KMS-11 (cell line): ENCODE measurements at regions not wholly inside any gene's neighbourhood (a gene's known extent, or its start where the extent isn't known, plus 50 kb on each side); places are given as distances from the start of the nearest gene placed in this dataset.

Source experiments
- H2AFZ ChIP-seq: fragments of 200-600 bp; sonication (generic); 2 replicates; pipeline ENCODE4 v1.6.1; 2016; ENCODE audit warnings: antibody characterized with exemption, mixed run types, low read depth
- H3K27ac ChIP-seq: fragments of 200-600 bp; sonication (generic); 2 replicates; pipeline ENCODE4 v1.6.1; 2016; ENCODE audit warnings: mild to moderate bottlenecking, mixed run types
- H3K27me3 ChIP-seq: fragments of 200-600 bp; sonication (generic); 2 replicates; pipeline ENCODE4 v1.6.1; 2017; ENCODE audit warnings: mild to moderate bottlenecking, low read depth, mixed run types, moderate library complexity; ENCODE audit not compliant: insufficient read depth
- H3K36me3 ChIP-seq: fragments of 200-600 bp; sonication (generic); 2 replicates; pipeline ENCODE4 v1.6.1; 2017; ENCODE audit warnings: mild to moderate bottlenecking, mixed run types; ENCODE audit not compliant: insufficient read depth
- H3K4me1 ChIP-seq: fragments of 200-600 bp; sonication (generic); 2 replicates; pipeline ENCODE4 v1.6.1; 2016; ENCODE audit warnings: mild to moderate bottlenecking, low read depth, mixed run types; ENCODE audit not compliant: poor library complexity, severe bottlenecking
- H3K4me2 ChIP-seq: fragments of 200-600 bp; sonication (generic); 2 replicates; pipeline ENCODE4 v1.7.0; 2016; ENCODE audit warnings: mild to moderate bottlenecking, mixed run types
- H3K4me3 ChIP-seq: fragments of 200-600 bp; sonication (generic); IDR thresholded peaks from 2 replicates; pipeline ENCODE4 v1.6.1; 2017; ENCODE audit warnings: low read depth, low read length, mixed read lengths; ENCODE audit not compliant: insufficient read depth
- H3K79me2 ChIP-seq: fragments of 200-600 bp; sonication (generic); 2 replicates; pipeline ENCODE4 v1.6.1; 2016; ENCODE audit warnings: low read depth, mixed run types; ENCODE audit not compliant: insufficient read depth
- H3K9ac ChIP-seq: fragments of 200-600 bp; sonication (generic); 2 replicates; pipeline ENCODE4 v1.6.1; 2016; ENCODE audit warnings: mild to moderate bottlenecking, mixed run types
- H4K20me1 ChIP-seq: fragments of 200-600 bp; sonication (generic); 2 replicates; pipeline ENCODE4 v1.6.1; 2016; ENCODE audit warnings: mild to moderate bottlenecking, mixed run types; ENCODE audit not compliant: insufficient read depth
- TF ChIP-seq, protein P1 (sequence below): fragments of 200-600 bp; sonication (generic); conservative IDR thresholded peaks from 2 replicates; pipeline ENCODE4 v1.6.1; 2017; ENCODE audit warnings: low read depth, mild to moderate bottlenecking, antibody characterized with exemption, low read length, moderate library complexity, mixed read lengths

DNA sequence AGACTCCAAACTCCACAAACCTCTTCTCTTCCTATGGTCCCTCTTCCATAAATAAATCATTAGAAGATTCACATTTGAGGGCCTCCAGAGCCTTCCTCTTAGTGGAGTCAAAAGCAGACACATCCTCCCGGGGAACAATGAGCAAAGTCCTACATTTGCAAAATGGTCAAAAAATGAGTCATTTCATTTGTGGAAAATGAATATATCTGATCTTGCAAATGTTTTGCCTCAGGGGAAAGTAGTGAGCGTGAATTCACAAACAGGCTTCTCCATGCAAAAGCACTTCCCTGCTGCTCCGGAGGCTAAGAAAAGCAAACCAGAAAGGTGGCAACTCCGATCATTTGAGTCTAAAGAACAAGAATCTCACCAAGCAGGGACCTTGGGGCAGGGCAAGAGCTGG is 86.7 kb upstream of the IQSEC1 start:
- H3K9ac ChIP-seq: no peak overlapping the region
- TF ChIP-seq, protein P1, sequence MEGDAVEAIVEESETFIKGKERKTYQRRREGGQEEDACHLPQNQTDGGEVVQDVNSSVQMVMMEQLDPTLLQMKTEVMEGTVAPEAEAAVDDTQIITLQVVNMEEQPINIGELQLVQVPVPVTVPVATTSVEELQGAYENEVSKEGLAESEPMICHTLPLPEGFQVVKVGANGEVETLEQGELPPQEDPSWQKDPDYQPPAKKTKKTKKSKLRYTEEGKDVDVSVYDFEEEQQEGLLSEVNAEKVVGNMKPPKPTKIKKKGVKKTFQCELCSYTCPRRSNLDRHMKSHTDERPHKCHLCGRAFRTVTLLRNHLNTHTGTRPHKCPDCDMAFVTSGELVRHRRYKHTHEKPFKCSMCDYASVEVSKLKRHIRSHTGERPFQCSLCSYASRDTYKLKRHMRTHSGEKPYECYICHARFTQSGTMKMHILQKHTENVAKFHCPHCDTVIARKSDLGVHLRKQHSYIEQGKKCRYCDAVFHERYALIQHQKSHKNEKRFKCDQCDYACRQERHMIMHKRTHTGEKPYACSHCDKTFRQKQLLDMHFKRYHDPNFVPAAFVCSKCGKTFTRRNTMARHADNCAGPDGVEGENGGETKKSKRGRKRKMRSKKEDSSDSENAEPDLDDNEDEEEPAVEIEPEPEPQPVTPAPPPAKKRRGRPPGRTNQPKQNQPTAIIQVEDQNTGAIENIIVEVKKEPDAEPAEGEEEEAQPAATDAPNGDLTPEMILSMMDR: no peak
- H3K4me3 ChIP-seq: no peak overlapping the region
- no peaks in the 10 kb centered on the region for H3K4me1 ChIP-seq
- no peaks in the 10 kb centered on the region for H3K27me3 ChIP-seq
- no peaks in the 10 kb centered on the region for H3K79me2 ChIP-seq
- no peak overlapping the region for H2AFZ ChIP-seq
- no peaks in the 10 kb centered on the region for H3K36me3 ChIP-seq
- H3K27ac ChIP-seq: no peak overlapping the region
- H3K4me2 ChIP-seq: no peak overlapping the region
- no peaks in the 10 kb centered on the region for H4K20me1 ChIP-seq

DNA sequence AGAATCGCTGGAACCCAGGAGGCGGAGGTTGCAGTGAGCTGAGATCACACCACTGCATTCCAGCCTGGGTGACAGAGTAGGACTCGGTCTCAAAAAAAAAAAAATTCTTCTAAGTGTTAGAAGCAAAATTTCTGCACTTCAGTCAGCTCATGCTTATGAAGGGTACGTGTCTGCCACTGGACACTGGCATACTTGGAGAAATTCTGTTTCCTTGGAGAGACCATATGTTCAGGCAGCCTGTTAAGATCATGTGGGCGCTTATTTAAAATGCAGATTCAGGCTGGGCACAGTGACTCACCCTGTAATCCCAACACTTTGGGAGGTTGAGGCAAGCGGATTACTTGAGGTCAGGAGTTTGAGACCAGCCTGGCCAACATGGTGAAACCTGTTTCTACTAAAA is 85.6 kb upstream of the IQSEC1 start:
- Histone ChIP-seq H3K4me3 (no peak overlapping the region), H3K4me1 (no peaks in the 10 kb centered on the region), H4K20me1 (no peaks in the 10 kb centered on the region), H3K36me3 (no peaks in the 10 kb centered on the region), H2AFZ (no peak overlapping the region), H3K9ac (no peak overlapping the region), H3K27ac (no peak overlapping the region), H3K4me2 (no peak overlapping the region), H3K79me2 (no peaks in the 10 kb centered on the region), H3K27me3 (no peaks in the 10 kb centered on the region)
- TF ChIP-seq, protein P1: no peak

DNA sequence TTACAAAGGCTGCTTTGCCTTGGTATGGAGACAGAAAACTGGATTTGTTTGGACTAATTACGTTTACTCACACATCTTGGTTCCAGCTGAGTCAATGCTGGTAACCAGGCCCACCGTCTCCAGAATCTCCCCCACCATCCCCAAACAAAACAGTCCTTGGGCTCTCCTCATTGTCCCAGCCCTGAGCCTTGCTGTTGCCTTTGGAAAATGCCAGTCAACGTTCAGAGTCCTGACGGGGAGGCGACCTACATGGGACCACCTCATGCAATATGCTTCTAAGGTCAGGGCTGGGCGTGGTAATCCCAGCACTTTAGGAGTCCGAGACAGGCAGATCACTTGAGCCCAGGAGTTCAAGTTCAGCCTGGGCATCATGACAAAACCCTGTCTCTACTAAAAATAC is 85.2 kb upstream of the IQSEC1 start:
- Histone ChIP-seq H3K27me3 (no peaks in the 10 kb centered on the region), H4K20me1 (no peaks in the 10 kb centered on the region), H3K9ac (no peak overlapping the region), H3K79me2 (no peaks in the 10 kb centered on the region), H3K4me3 (no peak overlapping the region), H3K36me3 (no peaks in the 10 kb centered on the region), H3K27ac (no peak overlapping the region), H2AFZ (no peak overlapping the region), H3K4me1 (no peaks in the 10 kb centered on the region), H3K4me2 (no peak overlapping the region)
- TF ChIP-seq, protein P1: no peak

DNA sequence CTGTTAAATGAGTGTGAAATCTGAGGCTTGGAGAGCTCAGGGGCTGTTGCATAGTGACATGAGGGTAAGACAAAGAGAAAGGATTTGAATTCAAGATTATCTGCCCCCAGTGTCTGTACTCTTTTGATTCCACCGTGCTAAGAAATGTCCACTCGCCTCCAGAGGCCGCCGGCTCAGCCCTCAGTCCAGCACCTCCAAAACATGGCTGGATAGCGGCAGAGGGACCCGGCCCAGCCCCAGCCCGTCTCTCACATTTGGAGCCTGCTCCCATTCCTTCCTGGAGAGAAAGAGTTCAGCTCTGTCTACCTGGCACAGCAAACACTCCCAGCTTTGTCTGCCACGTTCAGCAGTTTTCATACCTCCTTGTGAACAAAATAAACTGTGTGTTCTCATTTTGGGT is 84.8 kb upstream of the IQSEC1 start:
- Histone ChIP-seq H3K79me2 (no peaks in the 10 kb centered on the region), H3K4me3 (no peak overlapping the region), H2AFZ (no peak overlapping the region), H3K9ac (no peak overlapping the region), H3K4me2 (no peak overlapping the region), H3K36me3 (no peaks in the 10 kb centered on the region), H3K27ac (no peak overlapping the region), H4K20me1 (no peaks in the 10 kb centered on the region), H3K27me3 (no peaks in the 10 kb centered on the region), H3K4me1 (no peaks in the 10 kb centered on the region)
- TF ChIP-seq, protein P1: no peak
